Astrocyte (in vitro differentiated cells and primary cell): ENCODE measurements at regions not wholly inside any gene's neighbourhood (a gene's known extent, or its start where the extent isn't known, plus 50 kb on each side); places are given as distances from the start of the nearest gene placed in this dataset.

Source experiments
- EZH2 ChIP-seq: IDR thresholded peaks from 2 replicates; pipeline ENCODE4 v1.6.1; 2012; ENCODE audit warnings: mild to moderate bottlenecking, low read length, inconsistent platforms; ENCODE audit not compliant: insufficient read depth
- TF ChIP-seq, protein P1 (sequence below): IDR thresholded peaks from 2 replicates; pipeline ENCODE4 v1.5.1; 2011; ENCODE audit warnings: low read depth, mild to moderate bottlenecking, inconsistent platforms, low read length, moderate library complexity; ENCODE audit not compliant: insufficient read depth

DNA sequence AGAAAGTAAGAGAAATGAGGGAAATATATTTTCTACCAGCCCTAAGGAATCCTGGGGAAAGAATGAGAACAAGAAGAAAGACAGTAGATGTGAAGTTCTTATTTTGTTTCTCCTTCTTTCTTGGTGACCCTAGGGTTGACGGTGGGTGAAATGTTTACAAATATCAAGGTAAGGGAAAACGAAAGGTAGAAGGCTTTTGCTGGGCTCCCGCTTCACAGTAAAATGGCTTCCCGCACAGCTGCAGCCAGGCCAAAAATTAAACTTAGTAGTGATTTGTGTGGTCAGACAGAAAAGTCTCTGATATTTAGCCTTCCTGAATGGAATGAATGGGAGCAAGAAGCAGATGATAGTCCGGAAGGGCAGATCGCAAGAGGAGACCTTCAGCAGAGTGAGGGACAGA lies 99.1 kb upstream of the COL3A1 start:
- no peak for TF ChIP-seq EZH2
- TF ChIP-seq, protein P1, sequence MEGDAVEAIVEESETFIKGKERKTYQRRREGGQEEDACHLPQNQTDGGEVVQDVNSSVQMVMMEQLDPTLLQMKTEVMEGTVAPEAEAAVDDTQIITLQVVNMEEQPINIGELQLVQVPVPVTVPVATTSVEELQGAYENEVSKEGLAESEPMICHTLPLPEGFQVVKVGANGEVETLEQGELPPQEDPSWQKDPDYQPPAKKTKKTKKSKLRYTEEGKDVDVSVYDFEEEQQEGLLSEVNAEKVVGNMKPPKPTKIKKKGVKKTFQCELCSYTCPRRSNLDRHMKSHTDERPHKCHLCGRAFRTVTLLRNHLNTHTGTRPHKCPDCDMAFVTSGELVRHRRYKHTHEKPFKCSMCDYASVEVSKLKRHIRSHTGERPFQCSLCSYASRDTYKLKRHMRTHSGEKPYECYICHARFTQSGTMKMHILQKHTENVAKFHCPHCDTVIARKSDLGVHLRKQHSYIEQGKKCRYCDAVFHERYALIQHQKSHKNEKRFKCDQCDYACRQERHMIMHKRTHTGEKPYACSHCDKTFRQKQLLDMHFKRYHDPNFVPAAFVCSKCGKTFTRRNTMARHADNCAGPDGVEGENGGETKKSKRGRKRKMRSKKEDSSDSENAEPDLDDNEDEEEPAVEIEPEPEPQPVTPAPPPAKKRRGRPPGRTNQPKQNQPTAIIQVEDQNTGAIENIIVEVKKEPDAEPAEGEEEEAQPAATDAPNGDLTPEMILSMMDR, result no peak
